ENCODE measurements at regions not wholly inside any gene's neighbourhood (a gene's known extent, or its start where the extent isn't known, plus 50 kb on each side); places are given as distances from the start of the nearest gene placed in this dataset.

DNA sequence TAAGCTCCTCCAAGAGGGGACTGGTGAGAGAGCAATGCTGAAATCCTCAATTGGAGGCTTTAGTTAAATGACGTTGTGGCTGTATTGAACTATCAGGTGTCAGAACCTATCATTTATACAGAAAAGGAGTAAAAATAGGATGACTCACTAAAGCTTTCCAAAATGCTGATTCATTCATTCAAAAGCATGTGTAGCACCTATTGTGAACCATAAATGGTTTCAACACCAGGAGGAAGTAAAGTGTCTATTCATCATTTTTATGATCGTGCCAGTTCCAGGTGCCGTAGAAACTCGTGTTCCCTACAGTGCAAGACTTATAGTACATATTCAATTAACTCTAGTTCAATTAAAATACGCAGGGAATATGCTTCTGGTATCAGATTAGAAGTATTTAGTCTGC, 66.5 kb upstream of the ARRDC4 start (continued):
- TF ChIP-seq ZNF157 (tag by site-specific recombination; IDR thresholded peaks at IDR 0.05) (no peak), OVOL3 (tag by site-specific recombination; IDR thresholded peaks at IDR 0.05) (no peak), ZNF510 (tag by site-specific recombination; IDR thresholded peaks at IDR 0.05; ENCODE audit: insufficient replicate concordance) (no peak)

- ChIA-PET CTCF (interaction anchor here (0.5 to 4.4 kb wide), 20 partner anchors 11 to 1144 kb away, joined by 3 to 44 read pairs (median 5); no protein-coding TSS in a partner anchor), POLR2A (no interaction called here)
- H3K4me1 ChIP-seq (ENCODE audit: control insufficient read depth, insufficient read depth, low read length), result no peaks in the 10 kb centered on the region
- H3K27ac ChIP-seq (ENCODE audit: extremely low read depth, low read depth, low read length), result no peak overlapping the region
- H3K4me3 ChIP-seq (ENCODE audit: low read depth, low read length), result no peak overlapping the region
- no peak for TF ChIP-seq ZNF140 (tag by site-specific recombination; IDR thresholded peaks at IDR 0.05)
- TF ChIP-seq ZNF302 (tag by site-specific recombination; IDR thresholded peaks at IDR 0.05; ENCODE audit: low read depth), result no peak
- TF ChIP-seq ZNF596 (tag by site-specific recombination; IDR thresholded peaks at IDR 0.05), result no peak
- TF ChIP-seq ZXDB (tag by site-specific recombination; IDR thresholded peaks at IDR 0.05), result no peak
- TF ChIP-seq ZNF571 (tag by site-specific recombination; IDR thresholded peaks at IDR 0.05), result no peak
- no peak for TF ChIP-seq ZNF513 (tag by site-specific recombination; IDR thresholded peaks at IDR 0.05)
- no peak for TF ChIP-seq ZNF423 (tag by site-specific recombination; IDR thresholded peaks at IDR 0.05)
- TF ChIP-seq ZNF621 (tag by site-specific recombination; IDR thresholded peaks at IDR 0.05), result no peak
- no peak for TF ChIP-seq ZNF558 (tag by site-specific recombination; IDR thresholded peaks at IDR 0.05)
- no peak for TF ChIP-seq ZNF10 (tag by site-specific recombination; IDR thresholded peaks at IDR 0.05)
- H3K36me3 ChIP-seq (ENCODE audit: control insufficient read depth in 2 of 2, insufficient read depth in 1 of 2, low read length in 2 of 2), result no peaks in the 10 kb centered on the region
- H3K9me3 ChIP-seq (ENCODE audit: control insufficient read depth, insufficient read depth, low read depth, low read length), result no peaks in the 10 kb centered on the region
Measured at GRCh38 chr15:97899981-97900380, 60.5 kb upstream of the ARRDC4 start.

GRCh38 chr15:97902140-97902780, 58.2 kb upstream of the ARRDC4 start:
- TF ChIP-seq ZNF629 (tag by site-specific recombination; IDR thresholded peaks at IDR 0.05), result peak; percentile 20; the same call in 1 of the 2 replicates
- no peak for TF ChIP-seq YY1 (tag by site-specific recombination; IDR thresholded peaks at IDR 0.05)
- Histone ChIP-seq H3K4me3 (ENCODE audit: low read depth, low read length) (no peak overlapping the region), H3K9me3 (ENCODE audit: control insufficient read depth, insufficient read depth, low read depth, low read length) (no peaks in the 10 kb centered on the region), H3K36me3 (ENCODE audit: control insufficient read depth in 2 of 2, insufficient read depth in 1 of 2, low read length in 2 of 2) (no peaks in the 10 kb centered on the region), H3K27ac (ENCODE audit: extremely low read depth, low read depth, low read length) (no peak overlapping the region), H3K4me1 (ENCODE audit: control insufficient read depth, insufficient read depth, low read length) (no peaks in the 10 kb centered on the region)
- POLR2A ChIA-PET, result no interaction called here
- CTCF ChIA-PET, result no interaction called here

GRCh38 chr15:97903560-97903959, 56.9 kb upstream of the ARRDC4 start:
- Histone ChIP-seq H3K36me3 (ENCODE audit: control insufficient read depth in 2 of 2, insufficient read depth in 1 of 2, low read length in 2 of 2) (no peaks in the 10 kb centered on the region), H3K9me3 (ENCODE audit: control insufficient read depth, insufficient read depth, low read depth, low read length) (no peaks in the 10 kb centered on the region; the same call in 1 of the 2 replicates), H3K4me3 (ENCODE audit: low read depth, low read length) (no peak overlapping the region), H3K4me1 (ENCODE audit: control insufficient read depth, insufficient read depth, low read length) (no peaks in the 10 kb centered on the region), H3K27ac (ENCODE audit: extremely low read depth, low read depth, low read length) (no peak overlapping the region)
- ChIA-PET CTCF (interaction anchor here (0.5 to 3.3 kb wide), 21 partner anchors 11 to 1107 kb away, joined by 3 to 53 read pairs (median 4); partner anchors contain the start of gene ARRDC4), POLR2A (no interaction called here)
- TF ChIP-seq ZNF513 (tag by site-specific recombination; IDR thresholded peaks at IDR 0.05), result no peak
- no peak for TF ChIP-seq HIC1 (tag by site-specific recombination; IDR thresholded peaks at IDR 0.05)
- TF ChIP-seq ZNF266 (tag by site-specific recombination; IDR thresholded peaks at IDR 0.05; ENCODE audit: low read depth), result no peak
- no peak for TF ChIP-seq ZNF138 (tag by site-specific recombination; IDR thresholded peaks at IDR 0.05; ENCODE audit: borderline replicate concordance)
- TF ChIP-seq PRDM6 (tag by site-specific recombination; IDR thresholded peaks at IDR 0.05), result no peak
- no peak for TF ChIP-seq YY2 (tag by site-specific recombination; IDR thresholded peaks at IDR 0.05)
- TF ChIP-seq ZNF335 (tag by site-specific recombination; conservative IDR thresholded peaks at IDR 0.05), result no peak
- no peak for TF ChIP-seq ZNF776 (tag by site-specific recombination; IDR thresholded peaks at IDR 0.05; ENCODE audit: borderline replicate concordance)

Measured in HEK293 (cell line).